Vagina (tissue), 2 donors: ENCODE measurements at regions not wholly inside any gene's neighbourhood (a gene's known extent, or its start where the extent isn't known, plus 50 kb on each side); places are given as distances from the start of the nearest gene placed in this dataset.
"Not testable (repeated sequence)": the region's sequence is repeated elsewhere in the genome, so short reads cannot be mapped to it uniquely, and the experiment has no call there.

ENCODE experiments used
- POLR2A ChIP-seq, 2 donors: fragments of 450-650 bp; IDR thresholded peaks; one replicate each; pipeline ENCODE4 v1.6.1; 2017; ENCODE audit warnings: antibody characterized with exemption in 2 of 2, mild to moderate bottlenecking in 2 of 2, moderate library complexity in 2 of 2
- POLR2AphosphoS5 ChIP-seq, 2 donors: sonication (generic); formaldehyde crosslinking; IDR thresholded peaks; one replicate each; pipeline ENCODE4 v1.9.0; 2017; ENCODE audit warnings: antibody characterized with exemption in 2 of 2, mild to moderate bottlenecking in 2 of 2, low read depth in 1 of 2; ENCODE audit not compliant: insufficient read depth in 1 of 2
- TF ChIP-seq, protein P1 (sequence below), 3 experiments: fragments of 450-650 bp in 2 of 3; fragments of 200-600 bp in 1 of 3; sonication (generic) in 1 of 3; IDR thresholded peaks; one replicate each; pipeline ENCODE4 v1.5.1; 2017 to 2019; ENCODE audit warnings: antibody characterized with exemption in 3 of 3, mild to moderate bottlenecking in 2 of 3, moderate library complexity in 2 of 3

GRCh38 chr9:41048672-41049071 lies 79.8 kb downstream of the FOXD4L6 start:
- TF ChIP-seq POLR2A (IDR thresholded peaks at IDR 0.05); POLR2AphosphoS5 (IDR thresholded peaks at IDR 0.05; ENCODE audit: insufficient read depth in 1 of 2, low read depth in 1 of 2): not testable (repeated sequence)
- TF ChIP-seq, protein P1, sequence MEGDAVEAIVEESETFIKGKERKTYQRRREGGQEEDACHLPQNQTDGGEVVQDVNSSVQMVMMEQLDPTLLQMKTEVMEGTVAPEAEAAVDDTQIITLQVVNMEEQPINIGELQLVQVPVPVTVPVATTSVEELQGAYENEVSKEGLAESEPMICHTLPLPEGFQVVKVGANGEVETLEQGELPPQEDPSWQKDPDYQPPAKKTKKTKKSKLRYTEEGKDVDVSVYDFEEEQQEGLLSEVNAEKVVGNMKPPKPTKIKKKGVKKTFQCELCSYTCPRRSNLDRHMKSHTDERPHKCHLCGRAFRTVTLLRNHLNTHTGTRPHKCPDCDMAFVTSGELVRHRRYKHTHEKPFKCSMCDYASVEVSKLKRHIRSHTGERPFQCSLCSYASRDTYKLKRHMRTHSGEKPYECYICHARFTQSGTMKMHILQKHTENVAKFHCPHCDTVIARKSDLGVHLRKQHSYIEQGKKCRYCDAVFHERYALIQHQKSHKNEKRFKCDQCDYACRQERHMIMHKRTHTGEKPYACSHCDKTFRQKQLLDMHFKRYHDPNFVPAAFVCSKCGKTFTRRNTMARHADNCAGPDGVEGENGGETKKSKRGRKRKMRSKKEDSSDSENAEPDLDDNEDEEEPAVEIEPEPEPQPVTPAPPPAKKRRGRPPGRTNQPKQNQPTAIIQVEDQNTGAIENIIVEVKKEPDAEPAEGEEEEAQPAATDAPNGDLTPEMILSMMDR (IDR thresholded peaks at IDR 0.05) = not testable (repeated sequence)
